ENCODE measurements at regions not wholly inside any gene's neighbourhood (a gene's known extent, or its start where the extent isn't known, plus 50 kb on each side); places are given as distances from the start of the nearest gene placed in this dataset.

DNA sequence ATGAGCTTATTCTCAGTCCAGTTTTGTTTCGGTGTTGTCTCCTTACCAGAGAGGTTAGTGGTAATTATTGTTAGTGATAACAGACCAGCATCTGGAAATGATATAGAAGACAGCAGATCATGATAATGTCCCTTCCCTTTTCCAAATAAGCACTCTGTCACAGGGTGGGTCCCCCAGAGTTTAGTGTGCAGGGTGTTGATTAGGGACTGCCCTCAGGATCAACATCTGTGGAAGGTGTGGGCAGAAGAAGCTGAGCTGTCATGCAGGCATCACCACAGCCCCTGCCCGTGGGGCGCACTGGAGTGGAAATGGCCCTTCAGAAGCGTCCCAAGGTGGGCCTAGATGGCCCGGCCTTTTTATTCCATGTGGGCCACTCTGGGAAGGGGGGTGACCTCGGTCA is 67.6 kb upstream of the DTNBP1 start:
- no peak for TF ChIP-seq ZNF274 (IDR thresholded peaks at IDR 0.05; ENCODE audit: low read depth, low read length)
- H3K4me3 ChIP-seq (ENCODE audit: low read length), result no peak overlapping the region

DNA sequence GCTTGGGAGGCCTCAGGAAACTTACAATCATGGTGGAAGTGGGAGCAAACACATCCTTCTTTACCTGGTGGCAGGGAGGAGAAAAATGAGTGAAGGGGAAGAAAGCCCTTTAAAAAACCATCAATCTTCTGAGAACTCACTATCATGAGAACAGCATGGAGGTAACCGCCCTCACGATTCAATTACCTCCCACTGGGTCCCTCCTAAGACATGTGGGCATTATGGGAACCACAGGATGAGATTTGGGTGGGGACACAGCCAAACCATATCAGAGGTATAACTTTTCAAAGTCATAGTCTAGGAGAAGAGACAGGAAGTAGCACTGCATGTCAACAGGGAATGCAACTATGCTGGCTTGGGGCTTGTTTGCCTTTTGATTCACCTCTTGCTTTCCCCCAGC is 59.9 kb upstream of the DTNBP1 start:
- H3K4me3 ChIP-seq (ENCODE audit: low read length), result no peak overlapping the region
- no peak for TF ChIP-seq ZNF274 (IDR thresholded peaks at IDR 0.05; ENCODE audit: low read depth, low read length)

DNA sequence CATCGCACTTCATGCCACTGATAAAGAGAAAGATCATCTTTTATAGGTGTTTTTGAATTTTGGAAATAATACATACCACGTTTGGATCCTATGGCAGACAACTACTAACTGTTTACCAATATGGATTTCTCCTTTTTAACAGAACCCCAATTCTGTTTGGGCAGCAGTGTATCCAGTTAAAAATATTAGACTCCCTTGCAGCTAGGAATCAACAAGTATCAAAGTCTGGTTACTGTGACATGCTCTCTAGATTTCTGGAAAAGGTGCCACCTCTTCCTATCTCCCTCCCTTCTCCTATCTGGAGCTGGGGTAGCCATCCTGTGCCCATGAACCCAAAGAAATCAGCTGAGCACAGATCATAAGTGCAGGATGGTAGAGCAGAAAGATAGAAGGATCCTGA is 54.1 kb upstream of the DTNBP1 start:
- TF ChIP-seq ZNF274 (IDR thresholded peaks at IDR 0.05; ENCODE audit: low read depth, low read length), result no peak
- no peak overlapping the region for H3K4me3 ChIP-seq (ENCODE audit: low read length)

DNA sequence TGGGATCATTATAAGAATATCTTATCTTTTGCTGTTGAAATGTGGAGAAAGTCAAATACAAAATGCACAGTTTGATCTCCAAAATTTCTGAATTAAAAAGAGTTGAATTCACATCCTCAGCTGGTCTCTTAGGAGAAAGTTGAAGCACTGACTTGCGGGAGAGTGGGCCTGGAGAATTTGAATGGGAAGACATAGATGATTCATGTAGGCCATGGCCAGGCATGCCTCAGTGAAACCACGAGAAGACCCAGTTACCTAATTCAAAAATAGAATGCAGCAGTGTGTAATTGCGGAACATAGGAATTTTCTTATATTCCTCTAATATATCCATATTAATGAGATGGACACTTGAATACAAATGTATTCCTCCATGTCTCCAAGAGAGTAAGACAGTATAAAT is 53.0 kb upstream of the DTNBP1 start:
- no peak for TF ChIP-seq ZNF274 (IDR thresholded peaks at IDR 0.05; ENCODE audit: low read depth, low read length)

DNA sequence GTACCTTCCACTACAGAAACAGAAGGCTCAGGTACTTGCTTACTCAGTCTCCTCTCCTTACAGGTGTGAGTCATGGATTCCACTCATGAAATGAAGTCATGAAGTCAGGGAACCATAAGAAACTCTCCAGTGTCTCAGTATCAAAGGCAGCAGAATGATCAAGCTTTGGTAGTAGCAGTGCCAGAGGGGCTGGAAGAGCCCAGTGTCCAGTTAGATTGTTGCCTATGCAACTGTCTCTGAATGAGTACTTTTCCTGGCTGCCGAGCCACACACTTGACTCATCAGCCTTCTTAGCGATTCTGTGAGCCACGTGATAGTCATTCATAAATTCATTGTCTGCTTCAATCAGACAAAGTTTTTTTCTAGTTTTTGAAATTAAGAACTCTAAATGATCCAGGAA is 52.2 kb upstream of the DTNBP1 start:
- no peak overlapping the region for H3K4me3 ChIP-seq (ENCODE audit: low read length)
- no peak for TF ChIP-seq ZNF274 (IDR thresholded peaks at IDR 0.05; ENCODE audit: low read depth, low read length)

More for the DNA sequence above, 53.0 kb upstream of the DTNBP1 start:
- no peak overlapping the region for H3K4me3 ChIP-seq (ENCODE audit: low read length)

DNA sequence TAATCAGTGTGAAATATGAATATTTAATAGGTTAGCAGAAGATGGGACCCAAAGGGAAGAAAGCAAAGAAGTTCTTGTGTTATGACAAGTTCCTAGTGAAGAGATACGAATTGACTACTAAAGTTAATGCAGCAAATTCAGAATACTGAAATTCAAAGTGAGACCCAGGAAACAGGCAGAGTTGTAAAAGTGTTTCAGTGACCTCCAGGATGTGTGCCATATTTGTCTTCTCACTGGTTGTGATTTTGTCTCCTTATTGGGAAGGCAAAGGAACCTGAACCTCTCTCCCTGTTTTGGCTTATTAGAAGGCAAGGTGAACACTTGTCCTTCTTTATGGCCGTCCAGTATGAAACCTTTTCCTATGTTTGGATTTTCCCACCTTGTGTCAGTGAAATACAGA is 51.8 kb upstream of the DTNBP1 start:
- H3K4me3 ChIP-seq (ENCODE audit: low read length), result no peak overlapping the region
- no peak for TF ChIP-seq ZNF274 (IDR thresholded peaks at IDR 0.05; ENCODE audit: low read depth, low read length)

DNA sequence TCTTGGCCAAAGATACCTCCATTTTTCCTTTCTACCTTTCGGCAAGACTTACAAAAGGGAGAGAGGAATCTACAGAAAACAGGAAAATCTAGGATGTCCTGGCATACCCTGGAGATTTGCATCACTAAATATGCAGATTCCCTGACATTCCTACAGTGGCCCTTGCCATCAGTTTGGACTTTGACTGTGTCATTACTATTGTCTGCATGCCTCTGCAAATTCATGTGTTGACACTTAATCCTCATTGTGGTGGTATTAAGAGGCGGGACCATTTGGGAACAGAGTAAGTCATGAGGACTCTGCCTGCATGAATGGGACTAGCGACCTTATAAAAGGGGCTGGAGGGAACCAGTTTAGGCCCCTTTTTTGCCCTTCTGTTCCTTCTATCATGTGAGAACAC is 50.5 kb upstream of the DTNBP1 start:
- TF ChIP-seq ZNF274 (IDR thresholded peaks at IDR 0.05; ENCODE audit: low read depth, low read length), result no peak
- H3K4me3 ChIP-seq (ENCODE audit: low read length), result no peak overlapping the region

DNA sequence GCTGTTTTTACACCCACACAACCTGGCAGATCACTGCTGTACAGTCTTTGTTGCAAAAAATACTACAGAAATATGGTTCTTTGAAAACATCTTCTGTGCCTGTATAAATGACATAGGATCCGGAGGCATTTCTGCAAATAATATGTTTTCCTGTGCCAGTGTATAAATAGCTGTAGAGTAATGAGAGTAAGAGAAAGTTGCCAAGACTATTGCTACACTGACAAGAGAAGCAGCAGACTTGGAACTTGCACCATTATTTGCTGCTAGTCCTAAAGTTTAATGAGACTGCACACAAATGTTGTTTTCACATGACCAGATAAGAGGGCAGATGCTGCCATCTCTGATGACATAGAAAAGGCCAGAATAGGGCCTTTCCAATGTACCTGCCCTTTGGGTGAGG is 50.0 kb upstream of the DTNBP1 start:
- no peak overlapping the region for H3K4me3 ChIP-seq (ENCODE audit: low read length)

More for the DNA sequence above, 50.0 kb upstream of the DTNBP1 start:
- TF ChIP-seq ZNF274 (IDR thresholded peaks at IDR 0.05; ENCODE audit: low read depth, low read length), result no peak

Data from GM08714 (cell line).